ENCODE measurements at regions not wholly inside any gene's neighbourhood (a gene's known extent, or its start where the extent isn't known, plus 50 kb on each side); places are given as distances from the start of the nearest gene placed in this dataset.

DNA sequence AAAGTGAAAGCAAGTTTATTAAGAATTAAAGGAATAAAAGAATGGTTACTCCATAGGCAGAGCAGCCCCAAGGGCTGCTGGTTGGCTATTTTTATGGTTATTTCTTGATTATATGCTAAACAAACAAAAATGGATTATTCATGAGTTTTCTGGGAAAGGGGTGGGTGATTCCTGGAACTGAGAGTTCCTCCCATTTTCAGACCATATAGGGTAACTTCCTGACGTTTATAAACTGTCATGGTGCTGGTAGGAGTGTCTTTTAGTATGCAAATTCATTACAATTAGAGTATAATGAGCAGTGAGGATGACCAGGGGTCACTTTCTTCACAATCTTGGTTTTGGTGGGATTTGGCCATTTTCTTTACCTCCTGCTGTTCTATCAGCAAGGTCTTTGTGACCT lies 707.9 kb downstream of the ZNF385D start:
- no peak overlapping the region for H2AFZ ChIP-seq (ENCODE audit: low read length)
- no peaks in the 10 kb centered on the region for H3K36me3 ChIP-seq (ENCODE audit: control insufficient read depth in 2 of 4, insufficient read depth in 4 of 4, low read length in 3 of 4)
- H3K23me2 ChIP-seq (ENCODE audit: low read depth, low read length), result no peaks in the 10 kb centered on the region
- no peak overlapping the region for H3K18ac ChIP-seq (ENCODE audit: extremely low read depth, low read length)
- H3K4me1 ChIP-seq (replicated peaks in 1 of 4; ENCODE audit: control insufficient read depth in 3 of 4, insufficient read depth in 4 of 4, low read length in 3 of 4), result no peaks in the 10 kb centered on the region
- no peaks in the 10 kb centered on the region for H3K27me3 ChIP-seq (replicated peaks in 1 of 4; ENCODE audit: control insufficient read depth in 3 of 4, extremely low read depth in 1 of 4, insufficient read depth in 3 of 4, low read length in 3 of 4)
- no peak overlapping the region for H4K91ac ChIP-seq (replicated peaks; ENCODE audit: insufficient read length, low read length)
- no peaks in the 10 kb centered on the region for H3K9me3 ChIP-seq (ENCODE audit: insufficient read depth in 2 of 2, low read depth in 1 of 2, low read length in 1 of 2)
- H2BK20ac ChIP-seq (ENCODE audit: low read length), result no peak overlapping the region
- 76% methylated on average over 1 of the region's 1 CpG; no CpG with 5 or more reads in 1 of the 2 experiments for WGBS, 2 experiments (ENCODE audit: extremely low coverage in 1 of 2, insufficient coverage in 1 of 2, insufficient read length in 1 of 2, insufficient replicate concordance in 2 of 2, low coverage in 1 of 2, low lambda C conversion rate in 2 of 2, missing lambda C conversion rate in 1 of 2)
- no peak overlapping the region for H3K14ac ChIP-seq (ENCODE audit: insufficient read length)
- POLR2A ChIA-PET (ENCODE audit: partially characterized antibody), result interaction anchor here (0.5 kb wide), 1 partner anchor 15 kb away, joined by 5 read pairs; no protein-coding TSS in a partner anchor
- no peak overlapping the region for H3K4me2 ChIP-seq (ENCODE audit: insufficient read depth in 1 of 2, low read depth in 2 of 2, low read length in 2 of 2)
- no peak overlapping the region for H2AK5ac ChIP-seq (ENCODE audit: low read depth, low read length)
- no peaks in the 10 kb centered on the region for H3K79me1 ChIP-seq (ENCODE audit: low read depth, low read length)
- no peaks in the 10 kb centered on the region for H3K79me2 ChIP-seq (ENCODE audit: control insufficient read depth in 1 of 2, insufficient read depth in 2 of 2, low read length in 2 of 2)
- H2BK12ac ChIP-seq (ENCODE audit: low read depth, low read length), result no peak overlapping the region
- no peaks in the 10 kb centered on the region for H4K20me1 ChIP-seq (replicated peaks in 1 of 2; ENCODE audit: control insufficient read depth in 1 of 2, insufficient read depth in 2 of 2, low read length in 2 of 2)
- no peak overlapping the region for H3K23ac ChIP-seq (ENCODE audit: insufficient read length)
- H3K4me3 ChIP-seq (ENCODE audit: extremely low read depth in 1 of 4, insufficient read depth in 2 of 4, low read depth in 3 of 4, low read length in 4 of 4), result no peak overlapping the region
- no peak overlapping the region for H3K56ac ChIP-seq (replicated peaks; ENCODE audit: insufficient read length, low read depth, low read length)
- H2BK5ac ChIP-seq (ENCODE audit: low read depth, low read length), result no peak overlapping the region
- H3K27ac ChIP-seq (ENCODE audit: low read depth, low read length), result no peak overlapping the region
- no peak overlapping the region for H4K8ac ChIP-seq (ENCODE audit: extremely low read depth, insufficient read depth, low read length)
- no peak overlapping the region for H2BK15ac ChIP-seq (ENCODE audit: low read length)
- CTCF ChIA-PET (ENCODE audit: partially characterized antibody), result no interaction called here
- H4K5ac ChIP-seq (ENCODE audit: insufficient read length, low read depth, low read length), result no peak overlapping the region
- H2BK120ac ChIP-seq (replicated peaks; ENCODE audit: low read depth, low read length), result no peak overlapping the region
- FAIRE-seq (no peak), DNase-seq (ENCODE audit: low read depth in 1 of 2, low spot score in 2 of 2) (no peak)
- no peak overlapping the region for H3K9ac ChIP-seq (replicated peaks in 1 of 4; ENCODE audit: extremely low read depth in 1 of 4, low read depth in 3 of 4, low read length in 3 of 4)
- H3K4ac ChIP-seq (replicated peaks; ENCODE audit: insufficient read length, low read depth, low read length), result no peak overlapping the region
- TF ChIP-seq, protein P1, sequence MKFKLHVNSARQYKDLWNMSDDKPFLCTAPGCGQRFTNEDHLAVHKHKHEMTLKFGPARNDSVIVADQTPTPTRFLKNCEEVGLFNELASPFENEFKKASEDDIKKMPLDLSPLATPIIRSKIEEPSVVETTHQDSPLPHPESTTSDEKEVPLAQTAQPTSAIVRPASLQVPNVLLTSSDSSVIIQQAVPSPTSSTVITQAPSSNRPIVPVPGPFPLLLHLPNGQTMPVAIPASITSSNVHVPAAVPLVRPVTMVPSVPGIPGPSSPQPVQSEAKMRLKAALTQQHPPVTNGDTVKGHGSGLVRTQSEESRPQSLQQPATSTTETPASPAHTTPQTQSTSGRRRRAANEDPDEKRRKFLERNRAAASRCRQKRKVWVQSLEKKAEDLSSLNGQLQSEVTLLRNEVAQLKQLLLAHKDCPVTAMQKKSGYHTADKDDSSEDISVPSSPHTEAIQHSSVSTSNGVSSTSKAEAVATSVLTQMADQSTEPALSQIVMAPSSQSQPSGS (IDR thresholded peaks at IDR 0.05; ENCODE audit: low read length), result no peak
- TF ChIP-seq MAFK (IDR thresholded peaks at IDR 0.05; ENCODE audit: low read depth, low read length) (no peak), GABPA (IDR thresholded peaks at IDR 0.05; ENCODE audit: borderline replicate concordance, insufficient read depth, low read length) (no peak), RNF2 (IDR thresholded peaks at IDR 0.05; ENCODE audit: borderline replicate concordance, low read depth, low read length, missing control alignments, poor library complexity, severe bottlenecking) (no peak), TAF7 (optimal IDR thresholded peaks at IDR 0.05; ENCODE audit: borderline replicate concordance, low read depth, low read length) (no peak), TCF12 (IDR thresholded peaks at IDR 0.05; ENCODE audit: low read depth, low read length) (no peak), SP4 (IDR thresholded peaks at IDR 0.05; ENCODE audit: low read length) (no peak), NANOG (IDR thresholded peaks at IDR 0.05; ENCODE audit: insufficient read depth, low read depth, low read length, poor library complexity, severe bottlenecking) (no peak), SIN3A (conservative IDR thresholded peaks at IDR 0.05 in 1 of 2, IDR thresholded peaks at IDR 0.05 in 1 of 2; ENCODE audit: low read depth in 1 of 2, low read length in 2 of 2) (no peak)
- TF ChIP-seq, protein P2, sequence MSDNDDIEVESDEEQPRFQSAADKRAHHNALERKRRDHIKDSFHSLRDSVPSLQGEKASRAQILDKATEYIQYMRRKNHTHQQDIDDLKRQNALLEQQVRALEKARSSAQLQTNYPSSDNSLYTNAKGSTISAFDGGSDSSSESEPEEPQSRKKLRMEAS (IDR thresholded peaks at IDR 0.05), result no peak
- TF ChIP-seq, protein P3, sequence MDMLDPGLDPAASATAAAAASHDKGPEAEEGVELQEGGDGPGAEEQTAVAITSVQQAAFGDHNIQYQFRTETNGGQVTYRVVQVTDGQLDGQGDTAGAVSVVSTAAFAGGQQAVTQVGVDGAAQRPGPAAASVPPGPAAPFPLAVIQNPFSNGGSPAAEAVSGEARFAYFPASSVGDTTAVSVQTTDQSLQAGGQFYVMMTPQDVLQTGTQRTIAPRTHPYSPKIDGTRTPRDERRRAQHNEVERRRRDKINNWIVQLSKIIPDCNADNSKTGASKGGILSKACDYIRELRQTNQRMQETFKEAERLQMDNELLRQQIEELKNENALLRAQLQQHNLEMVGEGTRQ (IDR thresholded peaks at IDR 0.05; ENCODE audit: low read length), result no peak
